GM19035 (cell line): ENCODE measurements at regions not wholly inside any gene's neighbourhood (a gene's known extent, or its start where the extent isn't known, plus 50 kb on each side); places are given as distances from the start of the nearest gene placed in this dataset.

Experiments
- ATAC-seq: cut with Tn5 transposase; IDR thresholded peaks from one replicate; pipeline ENCODE4 v1.9.1; 2021; ENCODE audit not compliant: unreplicated experiment

DNA sequence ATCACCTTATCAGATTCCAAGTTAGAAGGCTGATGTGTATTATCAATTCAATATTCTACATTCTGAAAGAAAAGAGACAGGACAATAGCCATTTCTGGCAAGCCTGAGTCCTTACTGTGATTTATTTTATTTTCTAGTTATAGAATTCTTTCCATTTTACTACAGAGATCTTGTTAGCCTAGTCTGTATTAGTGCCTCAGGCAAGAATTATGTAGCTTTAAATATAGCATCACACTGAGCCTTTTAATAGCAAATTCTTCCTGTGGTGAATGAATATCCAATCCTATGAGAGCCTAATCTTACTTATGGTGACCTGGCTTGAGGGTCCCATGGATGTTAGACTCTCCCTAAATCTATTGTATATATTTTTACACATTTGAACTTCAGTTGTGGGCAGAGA is 732.8 kb upstream of the CITED2 start:
- no peak for ATAC-seq

DNA sequence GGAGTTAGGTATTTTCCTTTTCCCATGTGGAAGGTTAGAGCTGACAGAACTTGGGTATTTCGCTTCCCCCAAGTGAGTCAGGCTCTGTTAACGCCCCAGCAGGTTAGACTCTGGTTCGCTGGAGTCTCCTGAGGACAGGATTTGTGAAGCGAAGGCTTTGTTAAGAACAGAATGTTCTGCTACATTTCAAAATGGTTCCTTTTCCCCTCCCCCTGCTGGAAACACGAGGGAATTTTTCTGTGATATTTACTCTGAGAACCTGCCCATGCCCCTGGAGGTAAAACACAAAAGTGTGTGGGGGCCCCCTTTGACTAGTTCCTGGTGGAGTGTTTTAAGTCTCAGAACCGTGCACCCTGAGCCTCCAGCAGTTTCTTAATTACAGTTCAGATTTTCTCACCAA is 731.4 kb upstream of the CITED2 start:
- no peak for ATAC-seq

DNA sequence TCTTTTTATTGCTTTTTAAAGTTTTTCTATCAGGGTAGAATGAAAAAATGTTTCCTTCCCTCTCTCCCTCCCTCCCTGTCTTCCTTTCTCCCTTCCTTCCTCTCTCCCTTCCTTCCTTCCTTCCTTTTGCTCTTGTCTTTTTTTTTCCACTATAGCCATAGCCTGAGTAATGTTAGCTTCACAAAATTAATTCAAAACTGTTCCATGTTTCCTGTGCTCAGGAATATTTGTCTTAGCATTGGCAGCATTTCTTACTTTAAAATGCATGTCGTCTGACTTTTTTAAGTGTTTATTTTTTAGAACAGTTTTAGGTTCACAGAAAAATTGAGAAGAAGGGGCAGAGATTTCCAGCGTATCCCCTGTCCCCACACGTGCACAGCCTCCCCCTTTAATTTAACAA is 730.8 kb upstream of the CITED2 start:
- no peak for ATAC-seq

DNA sequence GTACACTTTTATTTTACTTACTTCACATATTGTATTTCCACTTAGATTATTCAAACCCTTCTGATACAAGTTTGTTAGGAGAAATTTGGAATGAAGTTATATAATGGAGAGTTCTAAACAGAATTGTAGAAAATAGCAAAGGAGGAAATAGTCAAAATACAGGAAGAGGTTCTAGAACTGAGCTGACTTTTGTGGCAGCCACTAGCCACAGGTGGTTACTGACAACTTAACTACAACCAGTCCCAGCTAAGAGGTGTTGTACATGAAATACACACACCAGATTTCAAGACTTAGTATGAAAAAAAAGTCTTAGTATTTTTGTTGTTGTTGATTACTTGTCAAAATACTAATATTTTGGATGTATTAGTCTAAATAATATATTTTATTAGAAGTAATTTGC is 727.4 kb upstream of the CITED2 start:
- no peak for ATAC-seq

DNA sequence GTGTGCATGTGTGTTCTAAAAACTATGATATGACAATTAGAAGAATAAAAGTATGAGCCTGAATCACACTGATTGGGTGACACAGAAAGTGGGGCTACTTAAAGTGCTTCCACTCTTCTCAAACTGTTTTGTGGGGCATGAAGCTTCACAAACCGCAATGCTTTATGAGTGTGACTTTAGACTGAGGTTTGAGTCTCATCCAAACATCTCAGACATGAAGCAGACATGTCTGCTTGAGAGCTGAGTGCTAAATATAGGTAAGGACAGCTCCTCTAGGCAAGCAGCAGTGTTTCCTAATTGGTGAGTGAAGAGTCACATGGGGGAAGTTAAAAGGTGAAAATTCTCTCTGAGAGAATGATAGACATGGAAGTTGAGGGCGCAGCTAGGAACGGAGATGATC is 726.9 kb upstream of the CITED2 start:
- ATAC-seq, result no peak

DNA sequence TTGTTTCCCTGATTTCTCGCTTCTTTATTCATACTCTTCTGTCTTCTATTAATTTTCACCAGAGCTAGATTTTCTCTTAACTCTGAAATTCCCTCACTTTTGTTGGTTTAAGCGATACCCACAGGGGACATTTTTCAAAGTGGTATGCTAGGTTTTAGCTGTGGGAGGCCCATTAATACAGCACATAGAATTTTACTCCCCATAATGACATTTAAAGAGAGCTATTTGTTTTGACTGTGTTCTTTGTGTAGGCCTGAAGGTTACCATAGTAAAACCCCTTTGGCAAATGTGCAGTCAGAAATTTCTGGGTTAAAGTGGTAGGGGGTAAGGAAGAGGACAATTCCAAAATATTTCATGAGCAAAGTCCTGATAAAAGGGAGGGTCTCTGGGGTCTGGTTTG is 721.1 kb upstream of the CITED2 start:
- ATAC-seq, result no peak

DNA sequence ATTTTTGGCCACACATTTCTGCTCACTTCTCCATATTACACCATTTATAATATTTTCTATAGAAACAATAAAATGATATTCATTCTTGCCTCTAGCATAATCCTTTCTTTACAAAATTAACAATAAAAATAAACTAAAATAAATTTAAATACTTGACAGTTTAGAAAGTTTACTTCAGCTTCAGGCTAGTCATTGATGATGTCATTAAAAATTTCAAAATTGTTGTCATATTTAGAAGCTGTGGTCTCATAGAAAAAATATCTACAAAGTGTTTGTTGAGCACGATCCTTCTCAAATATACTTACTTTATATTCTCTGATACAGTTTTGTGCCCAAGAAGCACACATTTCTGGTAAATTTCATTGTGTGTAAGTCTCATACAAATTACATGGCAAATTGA is 717.4 kb upstream of the CITED2 start:
- ATAC-seq, result no peak

DNA sequence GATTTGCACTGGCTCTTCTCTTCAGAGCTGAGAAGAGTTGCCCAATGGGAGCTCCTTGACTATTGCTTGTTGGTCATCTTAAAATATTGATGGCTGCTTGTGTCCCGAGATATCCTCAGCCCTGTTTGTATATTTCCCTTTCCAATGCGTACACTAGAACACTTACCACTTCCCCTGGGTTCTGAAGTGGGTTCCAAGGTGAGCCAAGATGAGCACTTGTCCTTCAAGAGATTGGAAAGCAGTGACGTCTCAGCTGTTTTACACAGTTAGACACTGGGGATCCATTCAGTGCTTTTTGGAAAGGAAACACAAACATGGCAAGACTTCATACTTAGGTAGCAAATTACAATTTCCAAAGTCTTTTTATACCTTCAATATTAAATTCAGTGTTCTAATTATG is 716.4 kb upstream of the CITED2 start:
- no peak for ATAC-seq

DNA sequence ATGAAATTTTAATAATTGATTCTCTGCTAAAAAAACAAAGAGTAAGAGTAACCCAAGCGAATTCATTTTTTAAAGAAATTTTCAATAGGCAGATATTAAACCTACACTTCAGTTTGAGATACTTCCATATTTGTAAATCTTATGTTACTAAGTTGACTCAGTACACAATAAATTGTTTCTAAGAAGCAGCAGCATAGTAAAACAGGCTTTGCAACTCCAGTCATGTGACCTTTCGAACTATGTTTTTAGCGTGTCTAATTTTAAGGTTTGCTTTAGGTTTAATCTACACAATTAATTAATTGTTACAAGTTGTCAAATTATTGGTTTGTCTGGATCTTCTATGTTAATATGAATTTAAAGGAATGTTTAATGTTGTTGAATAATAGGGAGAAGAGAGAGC is 708.9 kb upstream of the CITED2 start:
- no peak for ATAC-seq

DNA sequence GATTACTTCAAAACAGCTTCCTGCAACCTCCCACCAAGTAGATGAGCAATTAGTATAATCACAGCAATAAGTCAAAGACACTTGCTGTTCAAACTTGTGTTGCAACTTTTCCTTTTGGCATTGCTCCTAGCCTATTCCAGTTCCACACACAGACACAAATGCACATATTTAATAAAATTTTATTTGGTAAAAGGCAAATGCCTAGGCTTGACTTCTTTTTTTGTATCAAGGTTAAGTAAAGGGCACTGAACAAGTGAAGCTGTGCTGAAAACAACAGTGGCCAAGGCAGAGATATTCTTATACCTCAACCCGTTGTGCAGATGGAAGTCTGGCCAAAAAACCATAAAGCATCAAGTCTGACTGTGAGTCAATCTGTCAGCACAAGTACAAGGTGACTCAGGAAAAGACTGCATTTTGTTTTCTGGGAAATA is 708.4 kb upstream of the CITED2 start:
- no peak for ATAC-seq

DNA sequence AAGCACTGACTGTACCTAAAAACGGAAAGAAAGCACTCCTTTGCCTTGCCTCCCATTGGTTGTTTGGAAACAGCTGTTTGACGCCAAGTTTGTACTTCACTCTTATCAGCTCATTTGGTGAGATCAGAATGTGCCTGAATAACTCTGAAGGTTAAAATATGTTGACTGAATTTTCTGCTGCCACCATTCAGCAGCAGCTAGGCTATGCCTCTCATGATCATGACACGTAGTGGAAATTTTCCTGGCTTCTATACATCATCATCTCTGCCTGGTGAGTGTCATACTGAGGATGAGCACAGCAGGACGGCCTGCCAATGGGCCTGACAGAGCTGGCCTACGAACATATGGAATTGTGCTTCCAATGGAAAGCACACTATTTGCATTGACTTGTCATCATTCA is 704.9 kb upstream of the CITED2 start:
- ATAC-seq, result no peak

DNA sequence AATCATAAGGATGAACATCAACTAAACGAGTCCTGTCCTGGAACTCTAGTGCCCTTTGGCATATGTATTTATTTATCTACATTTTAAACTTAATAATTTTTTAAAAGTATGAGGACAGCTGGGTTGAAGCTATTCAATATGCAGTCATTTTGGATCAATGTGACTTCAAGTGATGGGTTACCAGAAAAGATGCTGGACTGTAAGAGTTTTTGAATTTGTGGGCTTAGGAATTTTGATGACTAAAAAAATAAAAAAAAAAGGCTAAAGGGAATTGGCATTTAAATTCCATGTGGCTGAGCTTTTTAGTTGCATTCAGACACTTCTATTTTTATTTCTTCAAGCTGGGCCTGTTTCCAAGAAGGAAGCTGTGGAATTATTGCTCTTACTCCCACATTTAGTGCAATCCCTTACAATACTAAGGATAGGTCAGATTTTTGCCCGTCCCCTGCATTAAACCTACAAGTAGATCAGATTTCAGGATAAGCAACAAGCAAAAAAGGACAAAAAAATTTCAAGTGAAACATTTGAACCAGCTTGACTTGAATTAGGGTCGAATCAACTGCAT is 704.2 kb upstream of the CITED2 start:
- ATAC-seq, result no peak

DNA sequence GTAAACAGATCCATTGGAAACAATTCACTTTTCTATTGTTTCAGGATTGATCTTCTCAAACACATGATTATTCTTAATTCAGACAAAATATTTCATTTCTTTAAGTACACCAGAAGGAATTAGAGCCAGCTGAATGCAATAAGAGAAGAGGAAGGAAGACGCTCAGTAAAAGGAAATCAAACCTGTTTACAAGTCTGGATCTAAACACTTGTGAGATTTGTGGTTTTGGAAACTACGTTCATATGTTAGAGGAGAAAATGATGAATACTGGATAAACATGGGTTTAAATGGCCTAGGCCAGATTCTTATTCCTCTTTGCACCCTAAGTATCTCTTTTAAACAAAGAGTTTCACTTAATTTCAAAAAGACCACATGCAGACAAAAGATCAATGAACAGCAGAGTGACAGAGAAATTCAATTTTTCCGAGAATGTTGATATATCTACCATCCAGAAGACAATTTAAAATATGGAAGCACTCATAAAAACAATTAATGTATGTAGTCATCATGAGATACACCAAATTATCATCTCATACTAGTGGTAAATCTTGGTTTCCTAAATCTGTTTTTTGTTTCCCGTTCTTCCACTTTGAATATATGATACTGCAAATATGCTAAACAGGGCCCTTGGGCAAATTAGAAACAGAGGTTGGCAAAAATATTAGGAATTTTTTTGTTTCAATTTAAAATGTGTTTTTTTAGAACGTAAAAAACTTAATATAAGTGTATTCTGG is 703.5 kb upstream of the CITED2 start:
- ATAC-seq, result no peak

DNA sequence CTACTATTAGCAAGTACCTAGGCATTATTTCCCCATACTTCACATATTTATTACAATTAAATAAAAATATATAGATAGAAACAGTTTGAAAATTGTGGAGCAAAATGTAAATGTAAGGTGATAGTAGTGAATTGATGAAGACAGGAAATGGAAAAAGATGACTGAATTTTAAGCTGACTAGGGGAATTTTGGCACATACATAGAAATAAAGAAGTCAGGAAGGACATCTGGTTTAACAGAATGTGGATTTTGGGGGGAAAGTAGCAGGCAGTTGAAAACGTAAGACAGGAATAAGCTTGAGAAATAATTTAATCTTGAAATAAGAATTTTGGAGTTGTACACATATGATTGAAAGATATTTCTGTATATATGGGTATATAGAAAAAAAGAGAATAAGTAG is 701.7 kb upstream of the CITED2 start:
- no peak for ATAC-seq

DNA sequence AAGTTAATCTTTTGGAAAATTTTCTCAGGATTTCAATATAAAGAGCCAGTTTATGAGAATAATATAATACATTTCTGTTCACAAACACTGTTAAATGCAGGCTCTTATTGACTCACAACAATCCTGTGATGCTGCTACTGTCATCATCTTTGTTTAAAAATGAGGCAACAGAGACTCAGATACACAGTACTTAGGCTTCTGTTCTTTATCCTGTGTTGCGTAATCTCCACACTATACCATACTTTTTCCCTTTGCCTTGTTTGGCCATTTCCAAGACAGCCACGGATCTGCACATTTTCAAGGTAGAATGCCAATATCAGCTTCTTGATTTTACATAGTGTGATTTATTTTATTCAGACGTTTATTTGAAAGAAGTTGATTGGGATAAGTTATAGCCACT is 699.0 kb upstream of the CITED2 start:
- no peak for ATAC-seq

DNA sequence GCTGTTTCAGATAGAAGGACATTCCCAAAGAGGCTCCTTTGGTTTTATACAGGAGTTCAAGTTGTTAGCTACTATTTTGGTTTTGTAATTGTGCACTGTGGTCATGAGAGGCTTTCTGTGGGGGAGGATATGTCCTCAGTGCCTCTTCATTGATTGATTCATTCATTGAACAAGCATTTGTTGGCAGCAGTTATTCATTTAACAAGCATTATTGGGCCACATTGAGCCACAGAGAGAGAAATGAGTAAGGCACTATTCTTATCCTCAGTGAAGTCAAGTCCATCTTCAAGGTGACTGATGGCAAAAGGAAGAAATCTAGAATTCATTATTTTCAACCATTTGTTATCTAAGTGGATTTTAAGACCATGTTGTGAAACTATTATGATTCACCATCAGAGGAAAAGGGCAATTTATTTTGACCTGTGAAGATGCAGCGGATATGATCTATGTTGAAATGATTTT is 697.2 kb upstream of the CITED2 start:
- ATAC-seq, result no peak

DNA sequence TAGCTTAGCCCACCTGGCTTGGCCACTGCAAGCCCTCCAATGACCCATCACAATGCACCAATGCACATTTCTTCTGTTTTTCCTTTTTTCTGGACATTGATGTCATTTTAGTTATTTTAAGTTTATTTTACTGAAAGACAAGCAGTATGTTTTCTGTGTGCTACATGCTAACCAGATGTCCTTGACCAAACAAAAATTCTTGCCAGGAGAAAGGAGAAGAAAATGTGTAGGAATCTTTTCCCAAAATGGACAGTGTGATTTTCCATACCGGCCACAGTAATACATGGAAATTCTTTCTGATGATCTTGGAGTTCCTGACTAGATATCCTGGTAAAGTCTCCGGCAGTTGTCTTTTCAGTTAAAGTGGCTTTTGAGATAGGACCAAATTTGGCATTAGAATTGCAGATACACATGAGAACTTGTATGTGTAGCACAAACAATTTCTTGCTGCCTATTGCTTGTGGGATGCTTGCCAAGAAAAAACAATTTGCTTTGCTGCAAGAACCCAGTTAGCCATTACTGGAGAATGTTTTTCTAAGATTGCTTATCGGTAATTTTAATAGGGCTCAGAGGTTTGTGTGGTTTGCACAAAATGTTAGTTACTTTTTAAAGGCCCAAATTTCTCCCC is 696.5 kb upstream of the CITED2 start:
- ATAC-seq, result no peak

DNA sequence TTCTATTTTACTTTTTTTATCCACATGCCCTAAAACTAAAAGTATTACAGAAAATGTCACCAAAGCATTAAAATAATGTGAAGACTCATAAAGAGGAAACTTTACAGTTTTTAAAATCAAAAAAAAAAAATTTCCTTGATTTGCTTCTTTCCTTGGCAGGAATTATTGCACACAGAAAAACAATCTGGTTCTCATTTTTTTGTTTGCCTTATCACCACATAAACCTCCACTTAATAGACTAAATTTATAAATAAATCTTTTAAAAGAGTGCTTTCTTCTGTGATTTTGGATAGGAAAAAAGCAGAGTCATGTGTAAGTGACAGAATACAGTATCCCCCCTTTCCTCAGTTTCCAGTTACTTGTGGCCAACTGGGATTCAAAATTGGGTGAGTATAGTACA is 695.1 kb upstream of the CITED2 start:
- no peak for ATAC-seq

DNA sequence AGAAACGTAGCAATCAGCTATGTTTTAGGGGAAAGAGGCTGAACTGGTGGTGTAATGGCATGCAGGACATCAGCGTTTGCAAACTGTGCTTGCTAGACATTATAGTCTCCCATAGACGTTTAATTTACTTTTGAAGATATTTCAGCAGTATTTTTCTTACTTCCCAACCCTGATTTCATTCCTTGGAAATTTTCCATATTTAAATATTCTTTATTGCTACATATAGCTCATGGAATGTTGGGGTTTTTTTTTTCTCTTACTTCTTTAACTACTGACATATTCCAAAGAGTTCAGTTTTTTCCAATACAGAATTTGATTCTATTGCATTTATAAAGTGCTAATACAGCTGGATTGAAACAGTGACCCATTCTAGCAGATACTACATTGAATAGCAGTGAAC is 694.4 kb upstream of the CITED2 start:
- ATAC-seq, result no peak

DNA sequence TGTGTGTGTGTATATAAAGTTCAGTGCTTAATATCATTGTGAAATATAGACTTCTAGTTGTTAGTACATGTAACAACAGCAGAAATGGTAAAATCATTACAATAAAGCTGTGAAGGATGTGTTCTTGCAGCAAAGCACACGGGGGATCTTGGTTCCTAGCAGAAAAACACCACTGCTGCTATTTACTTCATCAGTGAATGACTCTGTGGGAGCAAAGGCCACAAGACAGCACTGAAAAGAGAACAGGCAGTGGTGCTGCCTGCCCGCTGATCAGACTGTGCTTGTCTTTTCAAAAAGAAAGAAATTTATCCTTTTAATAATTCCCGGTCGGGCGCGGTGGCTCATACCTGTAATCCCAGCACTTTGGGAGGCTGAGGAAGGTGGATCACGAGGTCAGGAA is 689.9 kb upstream of the CITED2 start:
- no peak for ATAC-seq

DNA sequence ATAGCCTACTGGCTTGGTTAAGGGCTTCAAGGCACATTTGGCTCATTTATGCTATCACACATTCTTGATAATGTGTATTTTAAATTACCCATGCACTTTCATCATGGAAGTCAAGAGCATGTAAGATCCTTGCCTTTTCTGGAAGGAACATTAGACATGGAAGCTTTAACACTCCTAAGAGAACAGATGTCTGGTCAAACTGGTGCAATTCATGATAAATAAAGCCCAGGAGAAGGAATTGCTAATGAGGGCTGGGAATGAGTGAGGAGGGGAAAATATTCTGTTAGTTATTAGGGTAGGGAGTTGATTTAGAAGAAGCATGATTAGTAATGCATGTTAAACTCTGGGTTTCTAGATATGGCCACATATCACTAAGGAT is 688.6 kb upstream of the CITED2 start:
- no peak for ATAC-seq
